DOHH2 (cell line): ENCODE measurements at regions not wholly inside any gene's neighbourhood (a gene's known extent, or its start where the extent isn't known, plus 50 kb on each side); places are given as distances from the start of the nearest gene placed in this dataset.

Source experiments
- H3F3A ChIP-seq: fragments of 200-600 bp; sonication (generic), shearing (Covaris generic); 2 replicates; pipeline ENCODE4 v1.6.0; 2016; ENCODE audit warnings: antibody characterized with exemption, mild to moderate bottlenecking; ENCODE audit not compliant: control insufficient read depth, insufficient read depth
- H3K27ac ChIP-seq: fragments of 200-600 bp; sonication (generic); 2 replicates; pipeline ENCODE4 v1.5.1; 2014; ENCODE audit warnings: low read depth, mild to moderate bottlenecking, low read length, moderate library complexity
- H3K27me3 ChIP-seq: fragments of 200-600 bp; sonication (generic); 2 replicates; pipeline ENCODE4 v1.6.1; 2014; ENCODE audit warnings: mild to moderate bottlenecking, low read length, mixed read lengths; ENCODE audit not compliant: control insufficient read depth
- H3K36me3 ChIP-seq: fragments of 200-600 bp; sonication (generic); 2 replicates; pipeline ENCODE4 v1.6.1; 2014; ENCODE audit warnings: mild to moderate bottlenecking, low read length, moderate library complexity, mixed read lengths; ENCODE audit not compliant: control insufficient read depth
- H3K4me1 ChIP-seq: fragments of 200-600 bp; sonication (generic); 2 replicates; pipeline ENCODE4 v1.6.1; 2014; ENCODE audit warnings: mild to moderate bottlenecking, low read length, mixed read lengths; ENCODE audit not compliant: control insufficient read depth
- H3K4me2 ChIP-seq: fragments of 200-600 bp; sonication (generic); 2 replicates; pipeline ENCODE4 v1.6.0; 2014; ENCODE audit warnings: mild to moderate bottlenecking, low read length, moderate library complexity
- H3K4me3 ChIP-seq: fragments of 200-600 bp; sonication (generic); 2 replicates; pipeline ENCODE4 v1.5.1; 2014; ENCODE audit warnings: mild to moderate bottlenecking, low read length, mixed read lengths
- H3K79me2 ChIP-seq: fragments of 200-600 bp; sonication (generic); 2 replicates; pipeline ENCODE4 v1.6.1; 2014; ENCODE audit warnings: mild to moderate bottlenecking, low read length, mixed read lengths; ENCODE audit not compliant: control insufficient read depth
- H3K9me2 ChIP-seq: fragments of 200-600 bp; sonication (generic); replicated peaks from 2 replicates; pipeline ENCODE4 v1.6.1; 2014; ENCODE audit warnings: mild to moderate bottlenecking, low read length, mixed read lengths; ENCODE audit not compliant: control insufficient read depth
- H3K9me3 ChIP-seq: fragments of 200-600 bp; sonication (generic); 2 replicates; pipeline ENCODE4 v1.6.1; 2014; ENCODE audit warnings: antibody characterized with exemption, low read length, mixed read lengths; ENCODE audit not compliant: control insufficient read depth, insufficient read depth
- H4K20me1 ChIP-seq: fragments of 200-600 bp; sonication (generic); 2 replicates; pipeline ENCODE4 v1.6.0; 2014; ENCODE audit warnings: low read depth, mild to moderate bottlenecking, antibody characterized with exemption, low read length, moderate library complexity; ENCODE audit not compliant: control insufficient read depth, insufficient read depth
- EZH2phosphoT487 ChIP-seq: fragments of 200-600 bp; sonication (generic); IDR thresholded peaks from 2 replicates; pipeline ENCODE4 v1.6.1; 2017; ENCODE audit warnings: borderline replicate concordance, mild to moderate bottlenecking, antibody characterized with exemption, low read length, moderate library complexity, mixed read lengths
- TF ChIP-seq, protein P1 (sequence below): fragments of 200-600 bp; sonication (generic); IDR thresholded peaks from one replicate; pipeline ENCODE4 v1.5.1; 2014; ENCODE audit warnings: antibody characterized with exemption, mild to moderate bottlenecking, low read depth, low read length; ENCODE audit not compliant: poor library complexity, severe bottlenecking

- H3K4me2 ChIP-seq: no peak overlapping the region
These were observed 428.5 kb upstream of the CNTNAP5 start for GRCh38 chr2:123596621-123597020.

GRCh38 chr2:123597988-123598387 is 427.1 kb upstream of the CNTNAP5 start:
- Histone ChIP-seq H3K27ac (no peak overlapping the region), H3K27me3 (no peaks in the 10 kb centered on the region), H3K4me1 (no peaks in the 10 kb centered on the region), H3K9me2 (no peaks in the 10 kb centered on the region), H3F3A (no peaks in the 10 kb centered on the region), H3K4me3 (no peak overlapping the region), H3K4me2 (no peak overlapping the region), H3K9me3 (peaks cover 4% of the 10 kb centered on the region; the same call in 1 of the 2 replicates), H4K20me1 (no peaks in the 10 kb centered on the region), H3K79me2 (no peaks in the 10 kb centered on the region), H3K36me3 (no peaks in the 10 kb centered on the region)
- no peak for TF ChIP-seq EZH2phosphoT487
- TF ChIP-seq, protein P1, sequence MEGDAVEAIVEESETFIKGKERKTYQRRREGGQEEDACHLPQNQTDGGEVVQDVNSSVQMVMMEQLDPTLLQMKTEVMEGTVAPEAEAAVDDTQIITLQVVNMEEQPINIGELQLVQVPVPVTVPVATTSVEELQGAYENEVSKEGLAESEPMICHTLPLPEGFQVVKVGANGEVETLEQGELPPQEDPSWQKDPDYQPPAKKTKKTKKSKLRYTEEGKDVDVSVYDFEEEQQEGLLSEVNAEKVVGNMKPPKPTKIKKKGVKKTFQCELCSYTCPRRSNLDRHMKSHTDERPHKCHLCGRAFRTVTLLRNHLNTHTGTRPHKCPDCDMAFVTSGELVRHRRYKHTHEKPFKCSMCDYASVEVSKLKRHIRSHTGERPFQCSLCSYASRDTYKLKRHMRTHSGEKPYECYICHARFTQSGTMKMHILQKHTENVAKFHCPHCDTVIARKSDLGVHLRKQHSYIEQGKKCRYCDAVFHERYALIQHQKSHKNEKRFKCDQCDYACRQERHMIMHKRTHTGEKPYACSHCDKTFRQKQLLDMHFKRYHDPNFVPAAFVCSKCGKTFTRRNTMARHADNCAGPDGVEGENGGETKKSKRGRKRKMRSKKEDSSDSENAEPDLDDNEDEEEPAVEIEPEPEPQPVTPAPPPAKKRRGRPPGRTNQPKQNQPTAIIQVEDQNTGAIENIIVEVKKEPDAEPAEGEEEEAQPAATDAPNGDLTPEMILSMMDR: no peak

More at GRCh38 chr2:123596621-123597020, 428.5 kb upstream of the CNTNAP5 start:
- Histone ChIP-seq H3K9me2 (no peaks in the 10 kb centered on the region), H3K4me1 (no peaks in the 10 kb centered on the region), H3F3A (no peaks in the 10 kb centered on the region), H3K36me3 (no peaks in the 10 kb centered on the region), H3K27ac (no peak overlapping the region), H4K20me1 (no peaks in the 10 kb centered on the region), H3K4me3 (no peak overlapping the region), H3K79me2 (no peaks in the 10 kb centered on the region), H3K9me3 (peaks cover 4% of the 10 kb centered on the region; the same call in 1 of the 2 replicates), H3K27me3 (no peaks in the 10 kb centered on the region)
- TF ChIP-seq EZH2phosphoT487: no peak
- TF ChIP-seq, protein P1: no peak

GRCh38 chr2:123606631-123607030 is 418.5 kb upstream of the CNTNAP5 start:
- no peaks in the 10 kb centered on the region for H3K36me3 ChIP-seq
- H3K9me2 ChIP-seq: no peaks in the 10 kb centered on the region
- no peak overlapping the region for H3K27ac ChIP-seq
- no peaks in the 10 kb centered on the region for H3K27me3 ChIP-seq
- no peaks in the 10 kb centered on the region for H4K20me1 ChIP-seq
- TF ChIP-seq EZH2phosphoT487: no peak
- TF ChIP-seq, protein P1: no peak
- no peak overlapping the region for H3K4me2 ChIP-seq
- H3K9me3 ChIP-seq: no peaks in the 10 kb centered on the region
- no peak overlapping the region for H3K4me3 ChIP-seq
- no peaks in the 10 kb centered on the region for H3F3A ChIP-seq
- no peaks in the 10 kb centered on the region for H3K79me2 ChIP-seq
- H3K4me1 ChIP-seq: no peaks in the 10 kb centered on the region

- Histone ChIP-seq H3K27ac (no peak overlapping the region), H3K9me3 (no peaks in the 10 kb centered on the region; the same call in 1 of the 2 replicates), H3F3A (no peaks in the 10 kb centered on the region), H3K9me2 (no peaks in the 10 kb centered on the region), H3K4me1 (no peaks in the 10 kb centered on the region), H3K4me3 (no peak overlapping the region), H3K27me3 (no peaks in the 10 kb centered on the region), H3K4me2 (no peak overlapping the region), H4K20me1 (no peaks in the 10 kb centered on the region), H3K79me2 (no peaks in the 10 kb centered on the region), H3K36me3 (no peaks in the 10 kb centered on the region)
- TF ChIP-seq, protein P1: no peak
- TF ChIP-seq EZH2phosphoT487: no peak
These were observed 416.0 kb upstream of the CNTNAP5 start for GRCh38 chr2:123609077-123609476.
